Erythroblast (primary cell): ENCODE measurements at regions not wholly inside any gene's neighbourhood (a gene's known extent, or its start where the extent isn't known, plus 50 kb on each side); places are given as distances from the start of the nearest gene placed in this dataset.

Source experiments
- GATA1 ChIP-seq: IDR thresholded peaks from 2 replicates; pipeline ENCODE4 v1.6.1; 2011; ENCODE audit warnings: low read depth, mild to moderate bottlenecking, control low read depth, low read length, moderate library complexity
- POLR2A ChIP-seq: IDR thresholded peaks from 2 replicates; pipeline ENCODE4 v1.6.1; 2011; ENCODE audit warnings: mild to moderate bottlenecking, low read length

GRCh38 chr15:70219256-70219895 is 121.7 kb upstream of the TLE3 start:
- no peak for TF ChIP-seq POLR2A
- no peak for TF ChIP-seq GATA1
